Sigmoid colon (tissue), 4 donors: ENCODE measurements at regions not wholly inside any gene's neighbourhood (a gene's known extent, or its start where the extent isn't known, plus 50 kb on each side); places are given as distances from the start of the nearest gene placed in this dataset.

ENCODE experiments used
- EP300 ChIP-seq, 4 donors: sonication (generic); formaldehyde crosslinking; IDR thresholded peaks; one replicate each; pipeline ENCODE4 v1.6.1; 2017; ENCODE audit warnings: antibody characterized with exemption in 4 of 4
- POLR2A ChIP-seq, 2 donors: fragments of 450-650 bp; IDR thresholded peaks; one replicate each; pipeline ENCODE4 v1.6.1; 2016; ENCODE audit warnings: antibody characterized with exemption in 2 of 2, mild to moderate bottlenecking in 2 of 2, moderate library complexity in 2 of 2
- POLR2AphosphoS5 ChIP-seq, 4 donors: sonication (generic); formaldehyde crosslinking; IDR thresholded peaks; one replicate each; pipeline ENCODE4 v1.6.1; 2017; ENCODE audit warnings: antibody characterized with exemption in 4 of 4
- TF ChIP-seq, protein P1 (sequence below), 4 experiments: fragments of 450-650 bp in 3 of 4; fragments of 200-600 bp in 1 of 4; IDR thresholded peaks; one replicate each; pipeline ENCODE4 v1.5.1; 2016 to 2019; ENCODE audit warnings: antibody characterized with exemption in 4 of 4, mild to moderate bottlenecking in 3 of 4, moderate library complexity in 2 of 4

DNA sequence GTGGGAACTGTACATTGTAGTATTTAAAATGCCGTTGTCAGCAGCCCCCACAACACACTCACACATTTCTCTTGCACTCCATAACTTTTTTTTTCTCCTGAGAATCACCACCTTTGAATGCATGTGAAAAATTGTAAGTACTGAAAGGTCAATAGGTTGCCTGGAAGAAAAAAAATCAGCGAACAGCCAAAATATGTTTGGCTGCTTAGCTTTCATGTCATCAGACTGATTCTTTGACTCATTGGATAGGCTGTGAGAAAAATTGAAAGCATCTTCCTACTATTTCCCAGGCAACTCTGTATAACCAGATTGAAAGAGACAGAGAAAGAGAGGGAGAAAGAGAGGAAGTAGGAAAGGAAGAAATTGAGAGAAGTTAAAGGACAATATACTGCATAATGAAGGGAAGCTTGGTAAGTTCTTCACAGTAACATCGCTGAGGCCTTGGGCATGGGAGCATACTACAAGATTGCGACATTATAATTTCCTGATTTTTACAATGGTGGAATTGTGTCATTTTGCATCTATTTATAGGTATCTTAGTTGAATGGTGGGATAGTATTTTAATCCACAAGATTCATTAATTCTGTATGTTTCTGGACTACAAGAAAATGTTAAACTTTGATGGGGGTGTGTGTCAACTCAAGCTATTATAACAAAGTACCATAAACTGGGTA, 249.3 kb upstream of the KCND2 start:
- TF ChIP-seq, protein P1, sequence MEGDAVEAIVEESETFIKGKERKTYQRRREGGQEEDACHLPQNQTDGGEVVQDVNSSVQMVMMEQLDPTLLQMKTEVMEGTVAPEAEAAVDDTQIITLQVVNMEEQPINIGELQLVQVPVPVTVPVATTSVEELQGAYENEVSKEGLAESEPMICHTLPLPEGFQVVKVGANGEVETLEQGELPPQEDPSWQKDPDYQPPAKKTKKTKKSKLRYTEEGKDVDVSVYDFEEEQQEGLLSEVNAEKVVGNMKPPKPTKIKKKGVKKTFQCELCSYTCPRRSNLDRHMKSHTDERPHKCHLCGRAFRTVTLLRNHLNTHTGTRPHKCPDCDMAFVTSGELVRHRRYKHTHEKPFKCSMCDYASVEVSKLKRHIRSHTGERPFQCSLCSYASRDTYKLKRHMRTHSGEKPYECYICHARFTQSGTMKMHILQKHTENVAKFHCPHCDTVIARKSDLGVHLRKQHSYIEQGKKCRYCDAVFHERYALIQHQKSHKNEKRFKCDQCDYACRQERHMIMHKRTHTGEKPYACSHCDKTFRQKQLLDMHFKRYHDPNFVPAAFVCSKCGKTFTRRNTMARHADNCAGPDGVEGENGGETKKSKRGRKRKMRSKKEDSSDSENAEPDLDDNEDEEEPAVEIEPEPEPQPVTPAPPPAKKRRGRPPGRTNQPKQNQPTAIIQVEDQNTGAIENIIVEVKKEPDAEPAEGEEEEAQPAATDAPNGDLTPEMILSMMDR (IDR thresholded peaks at IDR 0.05), result no peak
- no peak for TF ChIP-seq POLR2A (IDR thresholded peaks at IDR 0.05)
- no peak for TF ChIP-seq POLR2AphosphoS5 (IDR thresholded peaks at IDR 0.05)
- TF ChIP-seq EP300 (IDR thresholded peaks at IDR 0.05), result no peak
